ENCODE measurements at regions not wholly inside any gene's neighbourhood (a gene's known extent, or its start where the extent isn't known, plus 50 kb on each side); places are given as distances from the start of the nearest gene placed in this dataset.
"Not testable (repeated sequence)": the region's sequence is repeated elsewhere in the genome, so short reads cannot be mapped to it uniquely, and the experiment has no call there.

DNA sequence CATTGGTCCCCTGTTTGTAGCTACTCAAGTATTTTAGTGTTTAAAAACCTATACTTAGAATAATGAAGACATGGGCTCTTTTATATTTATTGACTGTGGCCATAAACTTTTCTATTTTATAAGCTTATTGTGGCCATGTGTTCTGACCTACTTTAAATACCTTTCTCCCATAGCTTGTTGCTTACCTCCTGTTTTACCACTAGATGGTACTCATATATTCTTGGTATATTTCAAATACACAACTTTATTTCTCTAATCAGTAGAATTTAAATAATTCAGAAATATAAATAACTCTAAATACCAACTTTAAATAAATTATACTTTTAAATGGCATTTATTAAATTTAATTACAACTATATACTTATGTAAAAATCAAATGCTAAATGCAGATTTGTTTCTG lies 498.0 kb downstream of the PRDM9 start (continued):
- TF ChIP-seq CREB5 (CRISPR knock-in tag; IDR thresholded peaks at IDR 0.05; ENCODE audit: low read depth): no peak

GRCh38 chr5:24017710-24018109 lies 510.3 kb downstream of the PRDM9 start:
- not testable (repeated sequence) for ATAC-seq

DNA sequence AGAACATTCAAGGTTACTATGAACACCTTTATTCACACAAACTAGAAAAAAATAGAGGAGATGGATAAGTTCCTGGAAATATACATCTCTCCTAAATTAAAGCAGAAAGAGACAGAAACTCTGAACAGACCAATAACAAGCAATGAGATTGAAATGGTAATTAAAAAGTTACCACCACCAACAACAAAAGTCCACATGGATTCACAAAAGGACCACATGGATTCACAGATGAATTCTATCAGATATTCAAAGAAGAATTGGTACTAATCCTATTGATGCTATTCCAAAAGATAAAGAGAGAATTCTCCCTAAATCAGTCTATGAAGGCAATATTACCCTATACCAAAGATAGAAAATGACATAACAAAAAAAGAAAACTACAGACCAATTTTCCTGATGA lies 518.9 kb downstream of the PRDM9 start:
- no peak for ATAC-seq
- TF ChIP-seq TCF4 (CRISPR knock-in tag; IDR thresholded peaks at IDR 0.05; ENCODE audit: borderline replicate concordance) (no peak), ZFP3 (CRISPR knock-in tag; IDR thresholded peaks at IDR 0.05) (no peak), CREB5 (CRISPR knock-in tag; IDR thresholded peaks at IDR 0.05; ENCODE audit: low read depth) (no peak), ZNF70 (CRISPR knock-in tag; IDR thresholded peaks at IDR 0.05) (no peak), SNAI2 (CRISPR knock-in tag; IDR thresholded peaks at IDR 0.05) (no peak), OSR1 (CRISPR knock-in tag; IDR thresholded peaks at IDR 0.05) (no peak), ESRRG (CRISPR knock-in tag; IDR thresholded peaks at IDR 0.05) (no peak)
- TF ChIP-seq, protein P1, sequence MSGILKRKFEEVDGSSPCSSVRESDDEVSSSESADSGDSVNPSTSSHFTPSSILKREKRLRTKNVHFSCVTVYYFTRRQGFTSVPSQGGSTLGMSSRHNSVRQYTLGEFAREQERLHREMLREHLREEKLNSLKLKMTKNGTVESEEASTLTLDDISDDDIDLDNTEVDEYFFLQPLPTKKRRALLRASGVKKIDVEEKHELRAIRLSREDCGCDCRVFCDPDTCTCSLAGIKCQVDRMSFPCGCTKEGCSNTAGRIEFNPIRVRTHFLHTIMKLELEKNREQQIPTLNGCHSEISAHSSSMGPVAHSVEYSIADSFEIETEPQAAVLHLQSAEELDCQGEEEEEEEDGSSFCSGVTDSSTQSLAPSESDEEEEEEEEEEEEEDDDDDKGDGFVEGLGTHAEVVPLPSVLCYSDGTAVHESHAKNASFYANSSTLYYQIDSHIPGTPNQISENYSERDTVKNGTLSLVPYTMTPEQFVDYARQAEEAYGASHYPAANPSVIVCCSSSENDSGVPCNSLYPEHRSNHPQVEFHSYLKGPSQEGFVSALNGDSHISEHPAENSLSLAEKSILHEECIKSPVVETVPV (CRISPR knock-in tag; IDR thresholded peaks at IDR 0.05): no peak

- TF ChIP-seq TSHZ2 (CRISPR knock-in tag; IDR thresholded peaks at IDR 0.05) (no peak), CREB5 (CRISPR knock-in tag; IDR thresholded peaks at IDR 0.05; ENCODE audit: low read depth) (no peak), OSR1 (CRISPR knock-in tag; IDR thresholded peaks at IDR 0.05) (no peak), PATZ1 (CRISPR knock-in tag; IDR thresholded peaks at IDR 0.05; ENCODE audit: borderline replicate concordance) (no peak)
Measured at GRCh38 chr5:24042688-24043087, 535.3 kb downstream of the PRDM9 start.

DNA sequence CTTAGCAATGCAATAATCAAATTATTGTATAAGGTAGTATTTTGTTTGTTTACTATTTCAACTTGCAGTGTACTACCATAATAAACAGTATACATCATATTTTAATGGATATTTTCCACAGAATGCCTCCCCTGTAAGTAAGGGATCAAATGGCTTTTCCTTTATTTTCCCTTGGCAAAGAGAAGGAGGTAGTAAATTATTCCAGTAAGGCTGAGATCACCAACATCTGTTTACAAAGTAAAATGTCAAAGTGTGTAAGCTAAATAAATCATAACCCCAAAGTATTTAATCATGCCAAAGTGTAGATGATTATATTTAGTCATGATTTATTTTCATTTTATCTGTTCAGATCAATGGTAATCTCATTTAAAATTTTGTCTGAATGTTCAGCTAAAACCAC lies 537.6 kb downstream of the PRDM9 start:
- ATAC-seq: no peak
- no peak for TF ChIP-seq TOX (CRISPR knock-in tag; IDR thresholded peaks at IDR 0.05; ENCODE audit: borderline replicate concordance)
- no peak for TF ChIP-seq ZNF8 (CRISPR knock-in tag; IDR thresholded peaks at IDR 0.05)
- TF ChIP-seq RARB (CRISPR knock-in tag; IDR thresholded peaks at IDR 0.05): no peak
- TF ChIP-seq ZFP3 (CRISPR knock-in tag; IDR thresholded peaks at IDR 0.05): no peak
- no peak for TF ChIP-seq ARNTL (CRISPR knock-in tag; IDR thresholded peaks at IDR 0.05; ENCODE audit: borderline replicate concordance, low read depth)
- TF ChIP-seq, protein P2, sequence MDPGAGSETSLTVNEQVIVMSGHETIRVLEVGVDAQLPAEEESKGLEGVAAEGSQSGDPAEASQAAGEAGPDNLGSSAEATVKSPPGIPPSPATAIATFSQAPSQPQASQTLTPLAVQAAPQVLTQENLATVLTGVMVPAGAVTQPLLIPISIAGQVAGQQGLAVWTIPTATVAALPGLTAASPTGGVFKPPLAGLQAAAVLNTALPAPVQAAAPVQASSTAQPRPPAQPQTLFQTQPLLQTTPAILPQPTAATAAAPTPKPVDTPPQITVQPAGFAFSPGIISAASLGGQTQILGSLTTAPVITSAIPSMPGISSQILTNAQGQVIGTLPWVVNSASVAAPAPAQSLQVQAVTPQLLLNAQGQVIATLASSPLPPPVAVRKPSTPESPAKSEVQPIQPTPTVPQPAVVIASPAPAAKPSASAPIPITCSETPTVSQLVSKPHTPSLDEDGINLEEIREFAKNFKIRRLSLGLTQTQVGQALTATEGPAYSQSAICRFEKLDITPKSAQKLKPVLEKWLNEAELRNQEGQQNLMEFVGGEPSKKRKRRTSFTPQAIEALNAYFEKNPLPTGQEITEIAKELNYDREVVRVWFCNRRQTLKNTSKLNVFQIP (CRISPR knock-in tag; IDR thresholded peaks at IDR 0.05; ENCODE audit: borderline replicate concordance, low read depth): no peak
- no peak for TF ChIP-seq ZNF70 (CRISPR knock-in tag; IDR thresholded peaks at IDR 0.05)
- TF ChIP-seq, protein P1 (CRISPR knock-in tag; IDR thresholded peaks at IDR 0.05): no peak
- TF ChIP-seq PPARA (CRISPR knock-in tag; IDR thresholded peaks at IDR 0.05; ENCODE audit: borderline replicate concordance): no peak
- TF ChIP-seq GLIS3 (CRISPR knock-in tag; IDR thresholded peaks at IDR 0.05): no peak
- TF ChIP-seq CSDC2 (CRISPR knock-in tag; IDR thresholded peaks at IDR 0.05): no peak
- no peak for TF ChIP-seq ESRRG (CRISPR knock-in tag; IDR thresholded peaks at IDR 0.05)
- TF ChIP-seq CREB5 (CRISPR knock-in tag; IDR thresholded peaks at IDR 0.05; ENCODE audit: low read depth): no peak
- no peak for TF ChIP-seq ZNF565 (CRISPR knock-in tag; conservative IDR thresholded peaks at IDR 0.05; ENCODE audit: low read depth)

More at GRCh38 chr5:24042688-24043087, 535.3 kb downstream of the PRDM9 start:
- no peak for ATAC-seq

Data from SK-N-SH treated with all-trans-retinoic acid at 6 μM for 48 hours (cell line).